PC-3 (cell line): ENCODE measurements at regions not wholly inside any gene's neighbourhood (a gene's known extent, or its start where the extent isn't known, plus 50 kb on each side); places are given as distances from the start of the nearest gene placed in this dataset.

Source experiments
- EZH2 ChIP-seq: fragments of 300-600 bp; sonication (generic); IDR thresholded peaks from one replicate; pipeline ENCODE4 v1.6.1; 2017; ENCODE audit warnings: antibody characterized with exemption, mild to moderate bottlenecking, low read length; ENCODE audit not compliant: unreplicated experiment
- TF ChIP-seq, protein P1 (sequence below): fragments of 300-600 bp; sonication (generic); conservative IDR thresholded peaks from 2 replicates; pipeline ENCODE4 v1.5.1; 2017; ENCODE audit warnings: antibody characterized with exemption, low read depth, mild to moderate bottlenecking, low read length

DNA sequence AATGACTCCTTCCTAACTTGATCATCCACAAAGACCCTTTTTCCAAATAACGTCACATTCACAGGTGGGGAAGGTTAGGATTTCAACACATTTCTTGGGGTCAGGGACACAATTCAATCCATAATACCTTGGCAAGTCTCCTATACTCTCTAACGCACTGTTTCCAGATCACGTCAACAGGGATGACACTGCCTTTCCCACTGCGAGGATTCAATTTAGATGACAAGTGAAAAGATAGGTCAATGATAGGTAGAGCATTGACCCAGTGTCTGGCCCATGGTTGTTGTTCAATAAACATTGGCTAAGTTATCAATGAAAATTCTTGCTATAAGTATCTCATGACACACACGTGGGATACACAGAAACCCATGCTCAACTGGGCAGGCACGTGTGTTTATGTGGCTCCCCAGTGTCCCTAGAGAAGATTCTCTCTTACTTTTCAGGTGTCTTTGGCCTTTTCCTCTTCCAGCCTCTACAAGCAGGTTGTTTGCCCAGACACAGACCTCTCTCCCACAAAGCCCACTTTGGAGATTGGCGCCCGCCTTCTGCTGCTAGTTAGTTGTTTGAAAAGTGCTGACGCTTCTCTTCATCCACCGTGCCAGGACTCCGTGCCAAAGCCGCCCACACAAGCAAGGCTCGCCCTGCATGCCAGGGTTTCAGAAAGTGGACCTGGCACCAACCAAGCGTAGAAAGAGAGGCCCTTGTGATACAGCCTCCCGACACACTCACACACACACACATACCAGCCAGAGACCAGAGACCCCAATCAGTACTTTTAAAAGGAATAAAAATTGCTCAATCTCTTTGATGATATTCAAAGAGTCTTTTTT, 594.5 kb downstream of the BNC2 start:
- TF ChIP-seq EZH2, result no peak
- TF ChIP-seq, protein P1, sequence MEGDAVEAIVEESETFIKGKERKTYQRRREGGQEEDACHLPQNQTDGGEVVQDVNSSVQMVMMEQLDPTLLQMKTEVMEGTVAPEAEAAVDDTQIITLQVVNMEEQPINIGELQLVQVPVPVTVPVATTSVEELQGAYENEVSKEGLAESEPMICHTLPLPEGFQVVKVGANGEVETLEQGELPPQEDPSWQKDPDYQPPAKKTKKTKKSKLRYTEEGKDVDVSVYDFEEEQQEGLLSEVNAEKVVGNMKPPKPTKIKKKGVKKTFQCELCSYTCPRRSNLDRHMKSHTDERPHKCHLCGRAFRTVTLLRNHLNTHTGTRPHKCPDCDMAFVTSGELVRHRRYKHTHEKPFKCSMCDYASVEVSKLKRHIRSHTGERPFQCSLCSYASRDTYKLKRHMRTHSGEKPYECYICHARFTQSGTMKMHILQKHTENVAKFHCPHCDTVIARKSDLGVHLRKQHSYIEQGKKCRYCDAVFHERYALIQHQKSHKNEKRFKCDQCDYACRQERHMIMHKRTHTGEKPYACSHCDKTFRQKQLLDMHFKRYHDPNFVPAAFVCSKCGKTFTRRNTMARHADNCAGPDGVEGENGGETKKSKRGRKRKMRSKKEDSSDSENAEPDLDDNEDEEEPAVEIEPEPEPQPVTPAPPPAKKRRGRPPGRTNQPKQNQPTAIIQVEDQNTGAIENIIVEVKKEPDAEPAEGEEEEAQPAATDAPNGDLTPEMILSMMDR, result no peak
